ENCODE measurements at regions not wholly inside any gene's neighbourhood (a gene's known extent, or its start where the extent isn't known, plus 50 kb on each side); places are given as distances from the start of the nearest gene placed in this dataset.

DNA sequence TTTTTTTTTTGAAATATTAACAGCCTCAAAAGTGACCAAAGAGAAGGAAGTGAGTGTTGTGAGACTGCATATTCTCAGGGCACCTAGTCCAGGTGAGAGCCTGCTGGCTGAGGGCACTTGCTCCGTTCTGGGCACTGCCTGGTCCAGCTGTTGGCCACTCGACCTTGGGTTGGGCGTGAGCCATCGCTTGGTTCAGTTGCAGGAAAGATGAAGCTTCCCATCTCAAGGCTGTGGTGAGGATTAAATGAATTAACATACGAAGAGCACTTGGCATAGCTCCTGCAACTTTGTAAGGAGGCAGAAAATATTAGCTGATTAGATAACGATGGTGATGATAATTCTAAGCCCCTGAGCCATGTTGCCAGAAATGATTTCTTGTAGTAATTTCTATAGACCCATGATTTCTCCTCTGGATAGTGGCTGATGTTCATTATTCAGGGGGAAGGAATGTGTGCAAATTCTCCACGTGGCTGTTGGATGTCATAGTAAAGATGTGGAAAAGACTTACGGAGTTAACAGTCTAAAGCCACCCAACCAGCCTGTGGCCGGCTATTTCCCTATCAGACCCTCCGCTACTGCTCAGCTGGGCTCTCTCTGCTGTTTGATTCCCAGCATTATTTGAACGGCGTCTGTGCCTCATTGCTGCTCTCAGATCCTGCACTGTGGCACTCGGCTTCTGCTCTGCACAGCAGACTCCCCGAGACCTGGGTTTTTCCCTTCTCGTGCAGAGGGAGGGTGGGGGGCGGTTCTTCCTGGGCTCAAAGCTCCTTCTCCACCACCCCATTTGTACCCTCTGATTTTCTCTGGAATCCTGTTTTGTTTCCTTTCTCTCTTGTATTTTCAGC lies 221.1 kb downstream of the GALR1 start:
- Mint-ChIP-seq H3K9me3 (no peaks in the 10 kb centered on the region), H3K27ac (no peak overlapping the region), H3K36me3 (no peaks in the 10 kb centered on the region)
- ATAC-seq (no peak), DNase-seq (ENCODE audit: low spot score in 2 of 2) (no peak)

DNA sequence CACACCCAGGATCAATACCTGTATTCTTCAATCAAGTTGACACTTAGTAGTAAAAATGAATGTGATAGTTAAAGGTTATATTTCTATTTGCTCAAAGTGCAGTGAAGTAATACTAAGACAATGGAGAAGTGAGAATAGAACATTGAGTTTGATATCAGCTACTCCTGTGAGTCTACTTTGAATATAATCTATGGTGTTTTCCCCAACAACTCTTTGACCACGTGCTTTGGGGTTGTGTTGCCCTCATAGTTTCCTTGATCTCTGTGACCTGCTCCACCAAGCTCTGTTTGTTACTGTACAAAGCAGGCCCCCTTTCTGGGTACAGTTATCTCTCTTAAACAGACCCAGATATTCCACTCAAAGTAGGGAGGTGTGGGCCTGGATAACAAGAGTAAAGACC lies 222.9 kb downstream of the GALR1 start:
- Mint-ChIP-seq H3K27ac (no peak overlapping the region), H3K36me3 (no peaks in the 10 kb centered on the region), H3K9me3 (no peaks in the 10 kb centered on the region)
- DNase-seq (ENCODE audit: low spot score in 2 of 2) (no peak), ATAC-seq (no peak)

DNA sequence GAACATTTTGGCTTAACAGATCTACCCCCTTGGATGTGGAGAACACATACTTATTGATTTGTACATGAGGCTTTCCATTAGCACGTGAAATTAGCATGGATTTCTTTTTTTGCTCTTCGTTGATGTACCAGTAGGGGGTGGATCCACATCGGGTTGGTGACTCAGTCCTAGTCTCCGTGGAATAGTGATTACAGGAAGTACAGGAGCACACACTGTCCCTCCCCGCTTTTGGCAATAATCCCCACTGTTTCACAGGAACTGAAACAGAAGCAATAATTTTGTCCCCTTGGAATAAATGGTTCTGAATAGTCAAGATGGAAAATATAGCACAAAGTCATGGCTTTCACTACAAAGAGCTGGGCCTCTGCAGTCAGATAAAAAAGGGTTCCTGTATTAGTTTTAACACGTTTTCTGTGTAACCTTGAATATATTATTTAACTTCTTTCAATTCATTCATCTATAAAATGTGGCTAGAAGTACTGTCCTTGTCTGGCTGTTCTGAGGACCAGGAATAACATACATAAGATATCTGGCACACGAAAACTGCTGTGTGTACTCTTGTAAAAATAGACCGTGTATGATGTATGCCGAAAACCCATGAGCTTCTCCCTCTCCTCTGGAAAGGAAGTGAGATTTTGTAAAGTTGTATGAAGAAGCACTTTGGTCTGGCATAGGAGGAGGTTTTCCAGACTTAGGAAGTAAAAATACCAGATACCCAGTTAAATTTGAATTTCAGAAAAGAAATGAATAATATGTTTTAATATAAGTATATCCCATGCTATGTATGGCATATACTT lies 229.2 kb downstream of the GALR1 start:
- no peak for ATAC-seq
- Mint-ChIP-seq H3K36me3 (no peaks in the 10 kb centered on the region), H3K27ac (no peak overlapping the region), H3K9me3 (no peaks in the 10 kb centered on the region)
- no peak for DNase-seq (ENCODE audit: low spot score in 2 of 2)

DNA sequence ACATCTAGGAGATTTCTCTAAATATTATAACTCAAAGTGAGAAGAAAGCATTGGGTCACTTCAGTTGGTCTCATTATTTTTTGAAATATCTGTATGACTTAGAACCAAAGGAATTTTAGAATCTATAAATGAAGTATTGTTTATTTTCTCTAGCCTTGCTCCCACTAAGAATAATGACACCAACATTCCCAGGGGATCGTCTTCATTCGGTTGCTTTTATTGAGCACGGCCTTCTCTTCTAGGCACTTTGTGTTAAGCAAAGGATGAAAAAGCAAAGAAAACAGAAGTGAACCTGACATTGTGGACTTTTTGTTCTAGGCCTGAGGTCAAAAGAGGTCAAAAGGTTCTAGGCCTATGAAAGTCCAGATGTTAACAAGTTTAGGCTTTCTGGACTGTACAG lies 231.9 kb downstream of the GALR1 start:
- Mint-ChIP-seq H3K36me3 (no peaks in the 10 kb centered on the region), H3K27ac (no peak overlapping the region), H3K9me3 (no peaks in the 10 kb centered on the region)
- DNase-seq (ENCODE audit: low spot score in 2 of 2), result no peak
- no peak for ATAC-seq

DNA sequence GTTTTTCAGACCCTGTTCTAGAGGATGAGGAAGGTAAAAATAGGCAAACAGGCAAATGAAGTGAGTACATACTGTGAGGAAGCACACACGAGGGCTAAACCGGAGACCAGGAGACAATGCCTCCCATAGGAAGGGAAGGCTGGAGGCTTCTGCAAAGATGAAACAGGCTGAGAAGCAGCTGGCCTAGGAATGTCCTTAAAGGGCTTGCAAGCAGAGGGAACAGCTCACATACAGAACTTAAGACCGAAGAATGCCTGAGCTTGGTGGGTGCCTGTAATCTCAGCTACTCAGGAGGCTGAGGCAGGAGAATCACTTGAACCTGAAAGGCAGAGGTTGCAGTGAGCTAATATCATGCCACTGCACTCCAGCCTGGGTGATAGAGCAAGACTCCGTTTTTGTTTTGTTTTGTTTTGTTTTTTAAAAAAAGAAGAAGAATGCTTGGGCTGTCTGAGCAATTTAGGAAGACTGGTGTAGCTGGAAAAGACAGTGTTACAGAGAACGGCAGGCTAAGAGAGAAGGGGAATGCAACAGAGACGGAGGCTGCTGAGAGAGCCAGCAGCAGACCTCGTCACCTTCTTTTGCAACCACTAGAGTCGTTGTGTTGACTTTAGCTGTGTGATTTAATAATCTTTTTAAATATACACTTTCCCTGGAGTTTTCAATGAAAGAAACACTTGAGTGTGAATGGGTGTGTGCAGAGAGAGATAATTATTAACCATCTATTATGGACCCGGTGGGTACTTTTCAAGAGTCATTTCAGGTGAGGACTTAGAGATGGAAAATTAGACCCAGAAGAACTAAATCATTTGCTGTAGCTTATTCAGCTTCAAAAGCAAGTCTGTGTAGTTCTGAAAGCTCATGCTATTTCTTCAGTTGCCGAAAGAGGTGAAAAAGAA lies 232.8 kb downstream of the GALR1 start:
- H3K36me3 Mint-ChIP-seq, result no peaks in the 10 kb centered on the region
- H3K27ac Mint-ChIP-seq, result no peak overlapping the region
- no peak for ATAC-seq
- no peaks in the 10 kb centered on the region for H3K9me3 Mint-ChIP-seq
- DNase-seq (ENCODE audit: low spot score in 2 of 2), result no peak

DNA sequence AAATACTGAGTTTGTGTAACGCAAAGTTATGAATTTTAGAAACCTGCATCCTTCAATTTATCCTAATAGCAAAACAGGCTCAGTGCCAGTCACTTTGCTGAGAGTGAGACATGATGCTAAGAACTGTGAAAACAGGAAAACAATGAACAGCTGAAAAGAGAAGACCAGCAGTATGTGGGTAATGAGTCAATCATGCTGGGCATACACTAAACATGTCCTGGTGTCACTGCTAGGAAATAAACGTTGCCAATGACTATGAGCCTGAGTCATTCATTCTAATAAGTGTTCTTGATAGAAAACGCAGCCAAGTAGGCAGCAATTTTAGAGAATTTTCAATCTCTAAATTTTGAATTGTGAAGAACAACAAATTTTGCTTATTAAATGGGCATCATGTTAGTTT lies 237.3 kb downstream of the GALR1 start:
- H3K36me3 Mint-ChIP-seq, result peaks cover 0 to 6% of the 10 kb centered on the region in 2 donors
- no peak overlapping the region for H3K27ac Mint-ChIP-seq
- ATAC-seq (no peak), DNase-seq (ENCODE audit: low spot score in 2 of 2) (no peak)
- peaks cover 4 to 8% of the 10 kb centered on the region in 2 donors for H3K9me3 Mint-ChIP-seq

DNA sequence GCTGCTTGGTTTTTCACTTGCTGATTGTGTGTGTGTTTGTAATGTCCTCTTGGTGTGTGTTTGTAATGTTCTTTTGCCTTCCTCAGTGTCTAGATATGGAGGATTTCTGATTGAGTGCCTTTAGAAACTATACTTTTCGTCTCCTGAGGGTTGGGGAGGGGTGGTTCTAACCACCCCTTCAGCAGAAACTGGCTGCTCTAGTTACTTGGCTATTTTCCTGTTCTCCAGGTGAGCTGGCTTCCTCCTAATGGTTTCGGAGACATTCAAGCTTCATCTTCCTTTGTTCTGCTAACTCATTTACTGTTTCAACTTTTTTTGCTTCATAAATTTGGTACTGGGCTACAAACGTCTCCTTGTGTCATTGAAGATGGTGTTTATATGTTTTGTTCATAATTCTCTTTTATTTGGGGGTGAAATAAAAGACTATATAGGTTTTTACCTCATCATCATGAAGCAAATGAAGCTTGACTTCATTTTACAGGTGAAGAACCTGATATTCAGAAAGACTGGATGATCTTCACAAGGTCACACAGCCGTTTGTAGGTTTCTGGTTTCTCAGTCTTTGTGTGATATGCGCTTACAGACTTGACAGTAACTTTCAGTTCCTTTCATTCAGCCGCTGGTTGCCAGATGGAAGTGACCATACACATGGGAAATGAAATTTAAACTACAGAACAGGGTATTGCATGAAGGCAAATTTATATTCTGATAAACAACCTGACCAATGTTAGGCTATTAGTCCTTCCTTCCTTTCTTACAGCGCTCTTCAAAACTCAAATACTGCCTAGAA lies 238.5 kb downstream of the GALR1 start:
- H3K9me3 Mint-ChIP-seq, result peaks cover 4 to 8% of the 10 kb centered on the region in 2 donors
- ATAC-seq (no peak), DNase-seq (ENCODE audit: low spot score in 2 of 2) (no peak)
- peaks cover 0 to 6% of the 10 kb centered on the region in 2 donors for H3K36me3 Mint-ChIP-seq
- no peak overlapping the region for H3K27ac Mint-ChIP-seq

DNA sequence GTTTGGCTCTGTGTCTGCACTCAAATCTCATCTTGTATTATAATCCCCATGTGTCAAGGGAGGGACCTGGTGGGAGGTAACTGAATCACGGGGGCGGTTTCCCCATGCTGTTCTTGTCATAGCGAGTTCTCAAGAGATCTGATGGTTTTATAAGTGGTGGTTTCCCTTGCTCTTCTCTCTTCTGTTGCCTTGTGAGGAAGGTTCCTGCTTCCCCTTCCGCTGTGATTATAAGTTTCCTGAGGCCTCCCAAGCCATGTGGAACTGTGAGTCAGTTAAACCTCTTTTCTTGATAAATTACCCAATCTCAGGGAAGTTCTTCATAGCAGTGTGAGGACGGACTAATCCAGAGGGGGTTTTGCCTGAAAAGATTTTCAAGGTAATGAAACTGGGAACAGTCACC lies 245.4 kb downstream of the GALR1 start:
- H3K9me3 Mint-ChIP-seq, result peaks cover 2 to 11% of the 10 kb centered on the region in 2 donors
- ATAC-seq, result no peak
- H3K27ac Mint-ChIP-seq, result no peak overlapping the region
- DNase-seq (ENCODE audit: low spot score in 2 of 2), result no peak
- peaks cover 0 to 2% of the 10 kb centered on the region in 2 donors for H3K36me3 Mint-ChIP-seq

DNA sequence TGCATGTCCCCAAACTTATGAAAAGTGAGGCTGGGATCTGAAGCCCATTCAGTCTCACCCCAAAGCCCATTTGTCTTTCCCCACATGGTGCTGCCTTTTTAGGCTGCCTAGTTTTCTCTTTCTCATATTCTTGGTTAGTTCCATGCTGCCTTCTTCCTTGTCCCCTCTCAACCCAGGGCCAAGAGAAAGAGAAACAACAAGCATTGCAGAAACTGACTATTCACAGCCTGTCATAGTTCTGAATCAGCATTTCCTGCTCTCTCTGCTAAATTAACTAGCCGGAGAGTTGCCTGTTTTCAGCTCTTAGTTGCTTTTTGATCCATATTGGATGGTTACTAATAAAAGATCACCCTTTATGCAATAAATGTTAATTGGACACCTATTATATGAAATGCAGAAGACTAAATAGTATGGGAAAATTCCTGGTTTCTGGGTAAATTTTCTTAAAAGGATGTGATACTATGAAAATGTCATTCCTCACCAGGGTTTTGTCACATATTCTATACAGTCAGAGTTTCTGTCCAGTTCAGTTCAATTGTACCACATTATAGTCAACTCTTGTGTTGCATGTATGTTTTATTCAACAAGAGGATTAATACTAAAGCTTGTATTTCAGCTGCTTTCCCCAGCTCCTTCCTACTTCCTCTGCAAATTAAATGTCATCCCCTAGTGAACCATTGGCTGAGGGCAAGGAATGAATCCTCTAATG lies 246.5 kb downstream of the GALR1 start:
- no peak for DNase-seq (ENCODE audit: low spot score in 2 of 2)
- H3K36me3 Mint-ChIP-seq, result no peaks in the 10 kb centered on the region
- no peak for ATAC-seq
- no peak overlapping the region for H3K27ac Mint-ChIP-seq
- peaks cover 0 to 7% of the 10 kb centered on the region in 2 donors for H3K9me3 Mint-ChIP-seq

DNA sequence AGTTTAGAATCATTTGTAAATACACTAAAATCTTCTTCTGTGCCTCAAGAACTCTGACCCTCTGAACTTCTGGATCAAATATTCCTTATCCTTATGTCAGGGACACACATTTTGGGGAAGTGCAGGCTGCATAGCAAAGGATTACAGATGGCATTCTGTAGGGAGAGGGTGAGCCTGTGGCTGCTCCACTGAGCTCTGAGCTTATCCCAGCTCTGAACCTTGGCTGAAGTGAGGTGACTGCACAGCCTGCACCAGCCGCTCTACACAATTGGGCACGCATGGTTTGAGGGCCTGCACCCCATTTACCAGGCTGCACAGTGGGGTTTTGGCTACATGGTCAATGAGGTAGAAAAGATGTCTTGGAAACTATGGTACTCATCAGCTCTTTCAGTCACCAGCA lies 251.6 kb downstream of the GALR1 start:
- Mint-ChIP-seq H3K9me3 (peaks cover 0 to 7% of the 10 kb centered on the region in 2 donors), H3K36me3 (no peaks in the 10 kb centered on the region), H3K27ac (no peak overlapping the region)
- DNase-seq (ENCODE audit: low spot score in 2 of 2), result no peak
- no peak for ATAC-seq

DNA sequence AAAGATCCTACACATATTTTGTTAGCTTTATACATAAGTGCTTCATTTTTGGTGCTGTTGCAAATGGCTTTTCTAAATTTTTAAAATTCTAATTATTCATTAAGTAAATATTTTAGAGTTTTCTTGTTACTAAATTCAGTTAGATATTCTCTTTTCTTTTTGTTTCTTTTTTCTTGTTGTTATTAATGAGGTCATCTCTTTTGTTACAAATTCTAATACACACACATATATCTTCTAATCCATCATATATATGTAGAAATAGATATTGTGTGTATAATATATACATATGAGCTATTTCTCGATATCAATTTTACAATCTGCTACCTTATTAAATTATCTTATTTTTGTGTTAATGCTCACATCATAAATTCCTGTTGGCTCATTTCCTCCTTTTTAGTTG lies 255.9 kb downstream of the GALR1 start:
- DNase-seq (ENCODE audit: low spot score in 2 of 2) (no peak), ATAC-seq (no peak)
- Mint-ChIP-seq H3K9me3 (peaks cover 0 to 6% of the 10 kb centered on the region in 2 donors), H3K27ac (no peak overlapping the region), H3K36me3 (no peaks in the 10 kb centered on the region)

DNA sequence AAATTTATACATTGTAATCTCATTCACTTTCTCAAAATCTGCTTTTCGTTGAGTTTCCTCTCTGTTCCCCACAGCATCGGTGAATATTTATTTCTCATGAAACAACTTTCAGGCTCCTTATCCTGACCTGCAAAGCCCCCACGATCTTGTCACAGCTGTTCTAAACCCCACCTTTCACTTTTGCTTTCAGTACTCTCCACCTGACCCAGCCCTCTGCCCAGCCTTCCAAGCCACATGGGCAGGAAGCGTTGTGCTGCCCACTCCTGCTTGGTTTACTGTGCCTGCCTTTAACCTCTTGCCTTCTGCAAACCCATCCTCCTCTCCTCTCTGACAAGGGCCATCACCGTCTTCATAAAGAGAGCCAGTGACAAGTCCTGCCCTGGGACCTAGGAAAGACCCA lies 262.5 kb downstream of the GALR1 start:
- peaks cover 0 to 12% of the 10 kb centered on the region in 2 donors for H3K9me3 Mint-ChIP-seq
- no peak for DNase-seq (ENCODE audit: low spot score in 2 of 2)
- no peak overlapping the region for H3K27ac Mint-ChIP-seq
- no peak for ATAC-seq
- H3K36me3 Mint-ChIP-seq, result no peaks in the 10 kb centered on the region

DNA sequence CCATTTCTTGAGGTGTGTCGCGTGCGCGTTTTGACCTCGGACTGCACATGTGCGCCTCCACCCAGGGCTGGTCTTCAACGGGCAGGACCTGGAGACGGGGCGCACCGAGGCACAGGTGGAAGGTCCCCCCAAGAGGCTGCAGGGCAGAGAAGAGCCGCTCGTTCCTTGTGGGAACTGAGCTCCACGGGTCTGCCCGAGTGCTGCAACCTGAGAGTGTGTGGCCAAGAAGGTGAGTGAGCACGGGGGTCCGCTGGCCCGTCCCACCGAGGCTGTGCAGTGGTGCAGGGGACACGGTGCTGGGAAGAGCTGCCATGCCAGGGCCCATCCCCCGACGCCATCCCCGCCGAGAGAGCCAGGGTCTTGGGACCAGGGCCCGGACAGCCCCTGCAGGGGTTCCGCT lies 268.3 kb downstream of the GALR1 start:
- no peak for ATAC-seq
- Mint-ChIP-seq H3K9me3 (peaks cover 0 to 6% of the 10 kb centered on the region in 2 donors), H3K27ac (no peak overlapping the region), H3K36me3 (no peaks in the 10 kb centered on the region)
- no peak for DNase-seq (ENCODE audit: low spot score in 2 of 2)

DNA sequence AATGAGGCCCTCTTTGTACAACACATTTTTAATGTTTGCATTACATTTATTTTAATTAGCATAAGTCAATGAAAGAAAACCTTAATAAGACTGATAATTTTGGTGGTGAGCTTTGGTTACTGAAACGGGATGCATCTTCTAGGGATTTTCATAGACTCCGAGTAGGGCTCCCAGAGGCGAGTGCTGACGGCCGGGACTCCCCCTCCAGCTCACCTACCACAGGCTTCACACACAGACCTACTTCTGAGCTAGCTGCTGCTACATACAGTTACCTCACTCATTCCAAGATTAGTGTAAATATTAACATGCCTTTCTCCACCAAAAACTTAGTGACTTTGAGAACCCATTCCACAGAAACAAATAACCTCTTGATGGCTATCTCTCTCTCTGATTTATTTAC lies 271.1 kb downstream of the GALR1 start:
- ATAC-seq (no peak), DNase-seq (ENCODE audit: low spot score in 2 of 2) (no peak)
- Mint-ChIP-seq H3K9me3 (peaks cover 0 to 4% of the 10 kb centered on the region in 2 donors), H3K27ac (no peak overlapping the region), H3K36me3 (no peaks in the 10 kb centered on the region)

DNA sequence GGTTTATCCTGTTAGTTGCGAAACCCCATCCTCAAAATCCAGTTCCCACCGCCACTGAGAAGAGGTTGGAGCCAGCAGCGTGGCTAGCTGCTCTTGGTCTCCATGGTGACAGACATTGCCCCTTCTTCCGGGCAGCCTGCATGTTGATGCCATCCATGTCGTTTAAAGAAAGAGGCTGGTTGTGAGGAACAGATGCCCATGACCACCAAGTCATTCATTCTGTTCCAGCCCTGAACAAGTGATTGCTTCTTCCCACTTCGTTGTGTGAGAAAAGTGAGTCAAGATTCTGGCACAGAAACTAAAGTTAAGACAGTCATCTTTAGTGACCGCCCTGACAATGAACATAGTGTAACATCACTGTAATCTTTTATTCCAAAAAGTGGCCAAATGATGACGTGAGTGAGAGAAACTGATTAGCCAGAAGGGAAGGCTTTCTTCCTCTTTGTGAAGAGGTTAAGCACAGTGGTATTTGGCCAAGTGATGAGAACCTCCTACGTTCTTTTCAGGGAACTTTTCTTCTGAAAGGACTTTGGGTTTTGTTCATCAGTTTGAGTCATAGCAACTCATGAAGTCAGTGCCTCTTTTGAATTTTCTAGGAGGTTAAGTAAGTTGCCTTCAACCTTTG lies 272.5 kb downstream of the GALR1 start:
- Mint-ChIP-seq H3K9me3 (peaks cover 10 to 15% of the 10 kb centered on the region in 2 donors), H3K27ac (no peak overlapping the region), H3K36me3 (peaks cover 0 to 8% of the 10 kb centered on the region in 2 donors)
- peak in 1 of 2 donors; percentile 61 for ATAC-seq
- no peak for DNase-seq (ENCODE audit: low spot score in 2 of 2)
